NCI-H345 treated with DMSO at 0.1 percent for 48 hours (cell line): ENCODE measurements at regions not wholly inside any gene's neighbourhood (a gene's known extent, or its start where the extent isn't known, plus 50 kb on each side); places are given as distances from the start of the nearest gene placed in this dataset.

Experiments used
- DNase-seq: peaks from one replicate; lab custom pipeline; 2025; ENCODE audit not compliant: unreplicated experiment; lab: John Stamatoyannopoulos, UW

DNA sequence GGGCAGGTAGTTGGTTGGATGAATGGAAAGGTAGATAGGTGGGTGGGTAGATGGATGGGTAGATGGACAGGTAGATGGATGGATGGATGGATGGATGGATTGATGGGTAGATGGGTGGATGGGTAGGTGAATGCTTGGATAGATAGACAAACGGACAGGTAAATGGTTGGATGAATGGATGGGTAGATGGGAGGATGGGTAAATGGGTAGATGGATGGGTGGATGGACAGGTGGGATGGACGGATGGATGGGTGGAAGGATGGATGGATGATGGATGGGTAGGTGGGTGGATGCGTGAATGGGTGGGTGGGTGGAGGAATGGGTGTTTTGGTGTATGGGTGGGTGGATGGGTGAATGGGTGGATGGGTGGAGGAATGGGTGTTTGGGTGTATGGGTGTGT is 50.1 kb upstream of the ASAP2 start:
- DNase-seq, result no peak

DNA sequence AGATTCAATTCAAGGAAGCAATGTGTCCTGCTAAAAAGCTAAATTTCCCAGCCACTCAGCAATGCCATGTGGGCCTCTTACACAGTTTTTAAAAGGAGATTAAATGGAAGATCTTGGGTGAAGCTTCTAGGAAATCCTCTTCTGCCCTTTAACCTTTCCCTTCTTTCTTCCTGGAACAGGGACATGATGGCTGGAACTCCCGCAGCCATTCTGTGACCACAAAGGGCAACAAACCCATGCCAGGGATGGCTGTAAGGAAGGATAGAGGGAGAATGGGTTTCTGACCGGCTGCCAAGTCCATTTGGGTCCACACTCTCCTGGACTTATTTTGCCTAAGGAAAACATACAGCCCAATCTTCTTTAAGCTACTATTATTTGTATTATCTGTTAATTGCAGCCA is 52.6 kb upstream of the ASAP2 start:
- DNase-seq, result no peak

DNA sequence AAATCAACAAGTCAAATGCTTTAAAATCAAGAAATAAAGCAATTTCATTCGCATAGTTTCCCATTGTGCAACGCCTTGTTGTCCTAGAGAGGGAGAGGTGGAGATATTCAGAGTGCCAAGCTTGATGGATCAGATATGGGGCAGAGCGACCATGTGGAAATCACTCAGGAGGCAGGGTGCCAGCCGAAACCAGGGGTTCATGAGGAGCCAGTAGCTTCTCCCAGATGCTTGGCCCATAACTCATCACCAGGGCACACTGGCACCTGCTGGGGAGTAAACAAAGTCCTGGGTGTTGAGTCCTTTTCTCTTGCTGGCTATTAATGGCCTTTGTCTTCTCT is 53.0 kb upstream of the ASAP2 start:
- DNase-seq, result no peak

DNA sequence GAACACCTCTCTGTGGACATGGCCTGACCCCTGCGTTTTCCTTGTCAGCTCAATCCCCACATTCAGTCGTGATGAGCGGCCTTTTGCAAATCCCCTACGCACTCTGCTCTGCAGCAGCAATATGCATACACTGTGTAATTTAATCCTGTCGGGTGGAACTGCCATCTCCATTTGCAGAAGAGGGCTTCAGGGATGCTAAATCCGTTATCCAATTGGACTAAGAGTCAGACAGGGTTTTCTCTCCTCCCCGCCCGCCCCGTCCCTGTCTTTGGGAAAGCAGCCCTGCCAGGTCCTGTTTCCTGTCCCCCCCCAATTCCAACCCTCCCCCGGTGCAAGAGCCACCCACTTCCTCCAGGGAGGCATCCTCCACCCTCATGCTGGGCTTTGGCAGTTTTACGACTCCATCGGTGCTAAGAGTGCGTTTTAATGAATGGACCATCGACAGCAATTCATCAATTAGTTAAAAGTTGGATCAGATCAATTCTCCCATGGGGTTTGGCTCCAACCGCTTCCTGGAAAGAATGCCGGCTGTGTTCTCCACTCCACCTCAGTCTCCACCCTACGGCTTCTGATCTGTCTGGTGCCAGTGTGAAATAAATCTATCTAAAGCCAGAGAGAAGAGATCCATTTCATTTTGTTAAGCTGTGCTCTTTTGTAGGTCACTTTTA is 53.5 kb upstream of the ASAP2 start:
- no peak for DNase-seq

DNA sequence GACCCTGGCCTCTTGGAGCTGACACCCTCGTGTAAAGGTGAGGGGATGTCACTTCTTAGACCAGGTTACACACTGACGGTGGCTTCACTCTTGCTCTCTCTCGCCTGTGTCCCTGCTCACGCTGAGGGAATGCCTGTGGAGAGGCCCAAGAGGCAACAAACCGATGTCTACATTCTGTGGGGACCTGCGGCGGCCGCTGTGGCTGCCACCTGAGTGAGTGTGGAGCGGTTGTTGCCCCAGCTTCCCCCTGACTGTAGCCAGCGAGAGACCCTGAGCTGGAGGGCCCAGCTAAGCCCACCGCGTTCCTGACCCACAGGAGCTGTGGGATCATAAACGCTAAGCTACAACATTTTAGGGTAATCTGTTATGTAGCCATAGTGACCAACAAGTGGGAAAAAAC is 55.7 kb upstream of the ASAP2 start:
- no peak for DNase-seq

DNA sequence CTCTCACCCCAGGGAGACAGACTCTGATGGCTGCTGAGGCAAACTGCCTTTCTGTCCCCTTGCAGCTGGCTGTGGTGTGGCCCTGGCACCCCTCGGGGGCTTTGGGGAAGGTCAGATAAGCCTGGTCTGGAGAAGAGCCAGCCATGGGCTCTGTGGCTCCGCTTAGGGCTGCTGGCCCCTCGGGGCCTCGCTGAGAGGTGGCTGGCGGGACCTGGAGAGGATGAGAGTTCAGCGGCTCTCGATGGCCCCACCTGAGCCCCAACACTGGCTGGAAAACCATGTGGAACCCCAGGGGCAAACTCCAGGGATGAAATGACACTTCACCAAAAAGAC is 56.1 kb upstream of the ASAP2 start:
- DNase-seq, result no peak

DNA sequence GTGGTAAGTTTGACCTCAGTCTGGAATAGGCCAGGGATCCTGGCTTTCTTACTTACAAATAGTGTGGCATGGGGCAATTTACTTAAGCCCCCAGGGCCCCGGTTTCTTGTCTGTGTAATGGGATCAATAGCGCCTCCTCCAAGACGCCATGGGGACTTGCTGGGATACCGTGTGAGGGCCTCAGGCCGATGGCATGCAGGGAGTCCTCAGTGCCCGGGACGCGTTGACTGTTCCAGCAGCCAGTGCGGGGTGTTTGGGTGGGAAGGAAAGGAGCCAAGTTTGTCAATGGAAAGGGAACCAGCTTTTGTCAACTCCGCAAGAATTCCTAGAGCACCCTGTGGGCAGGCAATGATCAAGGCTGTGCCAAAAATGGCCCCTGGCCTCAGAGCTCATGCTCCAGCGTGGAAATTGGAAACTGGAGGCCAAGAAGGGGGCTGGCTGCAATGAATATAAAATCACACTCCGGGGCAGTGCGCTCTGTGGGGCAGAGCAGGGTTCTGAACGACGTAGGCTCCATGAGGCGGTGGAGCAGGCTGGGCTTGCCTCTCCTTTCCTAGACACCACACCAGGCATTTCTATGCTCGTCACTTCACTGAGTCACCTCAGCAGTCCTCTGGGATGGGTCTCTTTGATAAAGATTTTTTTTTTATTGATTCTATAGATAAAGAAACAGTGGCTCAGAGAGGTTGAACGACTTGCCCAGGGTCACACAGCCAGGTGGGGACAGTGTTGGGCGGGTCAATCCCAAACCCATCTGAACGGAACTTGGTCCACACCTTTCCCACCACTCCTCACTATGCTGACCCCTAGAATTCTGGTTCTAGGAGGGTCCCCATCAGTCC is 56.7 kb upstream of the ASAP2 start:
- DNase-seq, result no peak

DNA sequence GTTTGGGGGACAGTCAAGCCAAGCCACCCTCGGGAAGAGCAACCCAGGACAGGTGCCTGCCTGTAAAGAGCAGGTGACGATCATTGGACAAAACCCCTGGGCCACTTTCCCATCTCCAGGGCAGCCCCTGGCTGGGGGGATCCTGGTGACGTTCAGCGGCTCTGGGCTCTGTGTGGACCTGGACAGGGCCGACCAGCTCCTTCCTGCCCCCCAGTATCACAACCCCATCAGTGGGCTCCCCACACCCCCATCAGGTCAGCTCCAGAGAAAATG is 57.3 kb upstream of the ASAP2 start:
- DNase-seq, result no peak

DNA sequence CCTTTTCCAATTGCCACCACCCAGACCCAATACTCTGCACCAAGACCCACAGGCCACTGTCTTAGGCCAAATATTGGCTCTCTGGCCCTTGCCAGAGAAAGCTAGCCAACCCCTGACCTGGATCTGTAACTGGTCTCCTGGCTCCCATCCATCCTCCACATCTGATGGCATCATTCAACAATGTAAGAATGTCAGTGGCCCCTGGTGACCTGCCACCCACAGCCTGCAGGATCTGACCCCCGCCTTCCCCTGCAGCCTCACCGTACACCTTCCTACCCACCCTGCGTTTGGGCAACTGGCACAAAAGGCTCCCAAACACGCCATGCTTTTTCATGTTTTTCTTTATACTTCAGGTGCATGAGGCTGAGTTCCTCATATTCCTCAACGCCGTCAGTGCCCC is 60.0 kb upstream of the ASAP2 start:
- no peak for DNase-seq

DNA sequence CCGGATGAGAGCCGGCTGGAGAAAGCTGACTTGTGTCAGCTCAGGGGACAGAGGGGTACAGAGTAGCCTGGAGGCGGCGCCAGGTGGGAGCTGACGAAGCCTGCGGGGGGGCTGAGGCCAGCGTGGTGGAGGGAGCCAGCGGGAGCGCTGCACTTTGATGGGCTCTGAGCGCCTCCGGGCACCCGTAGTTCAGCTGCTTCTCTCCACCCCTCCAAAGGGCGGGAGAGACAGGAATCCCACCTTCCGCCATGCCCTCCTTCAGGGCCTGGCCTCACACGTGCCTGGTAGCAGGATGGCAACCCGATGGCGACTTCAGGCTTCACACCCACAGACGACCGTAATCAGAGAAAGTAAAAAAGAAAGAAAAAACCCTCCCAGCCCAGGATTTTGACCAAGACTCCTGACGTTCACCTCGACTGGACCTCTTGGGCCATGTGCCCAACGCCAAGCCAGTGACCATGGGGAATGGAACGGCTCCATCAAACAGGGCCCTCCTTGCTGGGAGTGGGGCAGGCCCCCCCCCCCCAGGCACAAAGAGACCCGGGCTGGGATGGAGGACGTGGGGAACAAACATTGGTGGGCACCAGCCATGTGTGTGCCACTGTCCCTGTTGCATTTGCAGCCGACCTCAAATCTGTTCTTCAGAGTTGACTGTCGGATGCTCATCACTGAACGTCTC is 60.7 kb upstream of the ASAP2 start:
- no peak for DNase-seq

DNA sequence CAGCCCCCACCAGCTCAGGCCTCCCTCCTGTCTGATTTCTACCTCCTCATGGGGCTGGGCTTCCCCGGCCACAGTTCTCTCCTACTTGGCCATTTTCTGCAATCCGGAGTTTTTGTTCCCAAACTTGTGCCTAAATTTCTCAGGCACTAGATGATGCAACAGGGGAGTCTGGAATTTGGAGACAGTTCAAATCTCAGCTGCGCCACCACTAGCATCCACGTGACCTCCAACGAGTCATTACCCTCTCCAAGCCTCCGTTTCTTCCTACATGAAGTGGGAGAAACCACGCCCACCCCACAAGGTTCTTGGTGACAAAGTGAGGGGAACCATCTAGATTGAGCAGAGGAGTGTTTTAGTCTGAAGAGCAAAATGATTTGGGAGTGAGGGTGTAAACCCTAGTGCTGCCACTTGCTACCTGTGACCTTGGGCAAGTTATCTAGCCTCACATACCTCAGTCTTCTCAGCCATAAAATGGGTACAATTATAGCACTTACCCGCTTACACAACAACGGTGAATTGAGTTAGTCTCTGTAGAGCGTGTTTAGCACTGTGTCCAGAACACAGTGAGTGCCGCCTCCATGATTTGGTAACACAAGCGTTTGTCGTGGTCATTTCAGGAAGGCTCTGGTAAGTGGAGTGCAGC is 61.4 kb upstream of the ASAP2 start:
- no peak for DNase-seq

DNA sequence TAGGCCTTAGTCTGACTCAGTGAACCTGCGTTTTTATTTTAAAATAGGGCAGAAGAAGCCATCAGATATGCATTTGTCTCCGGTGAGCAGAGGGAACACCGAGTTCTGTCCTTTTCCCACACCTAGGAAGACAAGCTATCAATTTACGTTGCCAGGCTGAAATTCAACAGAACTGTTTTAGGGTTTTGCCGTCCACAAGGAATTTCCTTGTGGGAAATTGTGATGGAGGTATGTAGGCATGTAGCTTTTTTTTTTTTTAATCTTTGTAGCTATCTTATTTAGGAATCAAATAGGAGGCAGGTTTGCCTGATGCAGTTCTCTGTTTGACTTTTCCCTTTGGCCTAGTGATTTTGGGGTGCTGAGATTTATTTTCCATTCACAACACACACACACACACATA is 62.0 kb upstream of the ASAP2 start:
- no peak for DNase-seq

DNA sequence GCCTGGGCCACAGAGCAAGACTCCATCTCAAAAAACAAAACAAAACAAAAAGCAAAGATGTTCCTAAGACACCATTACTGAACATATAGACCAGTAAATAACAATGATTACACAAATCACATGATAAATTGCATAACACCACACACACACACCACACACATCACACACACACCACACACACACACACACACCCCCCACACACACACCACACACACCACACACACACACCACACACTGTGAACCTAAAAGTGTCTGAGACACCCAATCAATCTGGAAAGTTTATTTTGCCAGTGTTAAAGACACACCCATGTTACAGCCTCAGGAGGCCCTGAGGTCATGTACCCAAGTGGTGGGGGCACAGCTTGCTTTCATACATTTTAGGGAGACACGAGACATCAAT is 62.6 kb upstream of the ASAP2 start:
- DNase-seq, result no peak

DNA sequence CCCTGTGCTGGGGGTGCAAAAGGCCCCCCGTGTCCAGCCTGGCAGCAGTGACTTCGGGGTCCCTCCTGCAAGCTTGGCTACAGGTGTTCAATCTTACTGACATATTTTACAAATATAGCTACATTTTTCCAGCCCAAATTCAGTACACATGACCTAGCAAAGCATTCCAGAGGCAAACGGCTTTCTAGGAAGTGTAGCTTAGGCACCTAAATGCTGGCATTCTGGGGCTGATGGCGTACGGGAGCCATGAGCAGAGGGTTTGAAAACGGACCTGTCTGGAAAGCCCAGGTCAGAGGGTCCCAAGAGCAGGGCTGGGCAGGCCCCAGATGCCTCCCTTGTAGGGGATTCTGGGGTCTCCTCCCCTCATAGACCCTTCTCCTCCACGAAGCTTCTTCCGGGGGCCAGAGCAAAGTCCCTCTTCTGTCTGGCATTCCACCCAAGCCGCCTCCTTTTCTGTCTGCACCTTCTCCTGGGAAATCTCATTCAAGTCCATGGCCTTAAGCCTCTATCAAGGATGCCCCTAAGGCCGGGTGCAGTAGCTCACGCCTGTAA is 63.3 kb upstream of the ASAP2 start:
- DNase-seq, result no peak

DNA sequence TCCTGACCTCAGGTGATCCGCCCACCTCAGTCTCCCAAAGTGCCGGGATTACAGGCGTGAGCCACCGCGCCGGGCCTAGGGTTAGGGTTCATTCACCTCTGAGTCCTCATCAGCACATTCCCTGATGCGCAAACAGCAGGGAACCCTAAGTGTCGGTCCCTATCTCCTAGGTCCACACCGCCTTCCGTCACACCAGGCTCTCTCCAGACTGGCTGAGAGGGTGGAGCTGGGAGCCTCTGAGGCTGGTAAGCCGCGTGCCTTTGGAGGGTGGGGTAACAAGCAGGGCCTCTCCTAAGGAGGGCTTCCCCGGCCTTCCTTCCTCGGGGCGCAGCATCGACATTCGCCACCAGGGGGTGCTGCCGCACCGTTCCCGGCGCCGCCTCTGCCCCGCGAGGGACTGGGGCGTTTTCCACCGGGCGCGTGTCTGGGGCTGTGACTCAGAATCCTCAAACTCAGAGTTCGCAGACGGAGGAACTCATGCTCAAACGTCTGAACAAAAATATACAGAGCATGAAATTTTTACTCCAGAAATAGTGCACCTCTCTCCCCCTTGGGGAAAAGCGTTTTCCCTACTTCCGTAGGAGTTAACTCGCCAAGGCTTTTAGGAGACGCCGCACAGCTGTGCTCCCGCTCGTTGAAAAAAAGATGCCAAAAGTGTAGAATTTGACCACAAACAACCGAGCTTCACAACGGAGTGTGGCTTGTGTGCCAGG is 63.9 kb upstream of the ASAP2 start:
- peak; percentile 56 for DNase-seq

DNA sequence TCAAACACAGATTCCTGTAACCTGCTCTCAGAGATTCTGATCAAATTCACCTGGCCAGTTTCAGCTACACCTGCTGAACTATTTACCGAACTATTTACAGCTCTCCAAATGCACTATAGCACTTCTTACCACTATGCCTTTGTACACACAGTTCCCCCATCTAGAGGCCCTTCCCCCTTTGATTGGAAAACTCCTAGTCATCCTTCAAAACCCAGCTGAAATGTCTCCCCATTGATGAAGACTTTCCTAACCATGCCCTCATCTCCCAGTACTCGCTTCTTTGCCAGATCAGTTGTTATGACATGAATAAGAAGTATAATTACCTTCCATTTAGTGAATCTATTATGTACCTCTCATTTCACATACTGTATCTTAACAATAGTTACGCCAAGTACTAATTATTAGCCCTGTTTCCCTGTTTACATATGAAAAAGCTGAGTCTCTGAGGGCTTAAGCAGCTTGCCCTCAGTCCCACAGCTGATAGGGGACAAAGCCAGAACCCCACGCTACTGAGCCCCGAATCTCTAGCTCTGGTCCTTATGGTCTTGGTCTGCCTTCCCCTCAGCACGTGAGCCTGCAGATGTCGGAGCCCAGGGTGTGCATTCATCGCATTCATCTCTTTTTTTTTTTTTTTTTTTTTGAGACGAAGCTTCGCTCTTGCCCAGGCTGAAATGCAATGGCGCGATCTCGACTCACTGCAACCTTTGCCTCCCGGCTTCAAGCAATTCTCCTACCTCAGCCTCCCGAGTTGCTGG is 64.7 kb upstream of the ASAP2 start:
- DNase-seq, result no peak

DNA sequence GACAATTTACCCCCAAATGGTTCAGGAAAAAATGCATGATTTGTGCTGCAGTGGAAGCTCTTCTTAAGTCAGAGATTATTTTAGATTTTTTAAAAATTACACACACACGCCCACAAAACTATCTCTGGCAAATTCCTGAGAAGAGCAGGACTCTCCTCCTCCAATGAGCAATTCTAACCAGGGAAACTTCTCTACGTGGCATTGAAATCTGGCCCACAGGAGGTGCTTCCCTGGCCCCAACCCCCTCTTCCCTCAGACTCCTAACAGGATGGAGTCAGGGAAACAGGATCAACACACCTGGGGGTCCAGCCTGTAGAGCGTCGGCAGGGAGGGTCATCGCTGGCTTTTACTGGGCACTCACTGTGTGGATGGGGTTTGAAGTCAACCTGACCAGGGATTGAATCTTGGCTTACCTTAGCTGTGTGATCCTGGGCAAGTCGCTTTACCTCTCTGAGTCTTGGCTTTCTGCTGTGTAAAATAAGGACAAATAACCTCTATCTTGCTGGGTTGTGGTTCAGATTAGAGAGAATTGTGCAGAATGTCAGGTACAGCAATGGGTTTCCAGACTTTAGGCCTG is 65.4 kb upstream of the ASAP2 start:
- no peak for DNase-seq

DNA sequence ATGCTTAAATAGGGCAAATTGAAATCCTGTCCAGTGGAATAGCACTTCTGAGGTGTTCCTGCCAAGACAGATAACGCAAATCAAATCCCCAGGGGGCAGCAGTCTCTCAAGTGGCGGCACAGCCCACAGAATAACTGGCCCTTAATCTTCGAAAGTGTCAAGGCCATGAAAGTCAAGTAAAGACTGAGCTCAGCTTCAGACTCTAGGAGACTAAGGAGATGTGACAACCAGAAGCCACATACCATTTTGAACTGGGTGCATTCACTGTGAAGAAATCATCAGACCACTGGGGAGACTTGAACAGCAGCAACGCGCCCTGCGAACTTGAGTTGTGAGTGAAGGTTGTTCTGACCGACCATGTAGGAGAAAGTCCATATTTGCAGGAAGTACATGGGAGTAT is 66.0 kb upstream of the ASAP2 start:
- DNase-seq, result no peak

DNA sequence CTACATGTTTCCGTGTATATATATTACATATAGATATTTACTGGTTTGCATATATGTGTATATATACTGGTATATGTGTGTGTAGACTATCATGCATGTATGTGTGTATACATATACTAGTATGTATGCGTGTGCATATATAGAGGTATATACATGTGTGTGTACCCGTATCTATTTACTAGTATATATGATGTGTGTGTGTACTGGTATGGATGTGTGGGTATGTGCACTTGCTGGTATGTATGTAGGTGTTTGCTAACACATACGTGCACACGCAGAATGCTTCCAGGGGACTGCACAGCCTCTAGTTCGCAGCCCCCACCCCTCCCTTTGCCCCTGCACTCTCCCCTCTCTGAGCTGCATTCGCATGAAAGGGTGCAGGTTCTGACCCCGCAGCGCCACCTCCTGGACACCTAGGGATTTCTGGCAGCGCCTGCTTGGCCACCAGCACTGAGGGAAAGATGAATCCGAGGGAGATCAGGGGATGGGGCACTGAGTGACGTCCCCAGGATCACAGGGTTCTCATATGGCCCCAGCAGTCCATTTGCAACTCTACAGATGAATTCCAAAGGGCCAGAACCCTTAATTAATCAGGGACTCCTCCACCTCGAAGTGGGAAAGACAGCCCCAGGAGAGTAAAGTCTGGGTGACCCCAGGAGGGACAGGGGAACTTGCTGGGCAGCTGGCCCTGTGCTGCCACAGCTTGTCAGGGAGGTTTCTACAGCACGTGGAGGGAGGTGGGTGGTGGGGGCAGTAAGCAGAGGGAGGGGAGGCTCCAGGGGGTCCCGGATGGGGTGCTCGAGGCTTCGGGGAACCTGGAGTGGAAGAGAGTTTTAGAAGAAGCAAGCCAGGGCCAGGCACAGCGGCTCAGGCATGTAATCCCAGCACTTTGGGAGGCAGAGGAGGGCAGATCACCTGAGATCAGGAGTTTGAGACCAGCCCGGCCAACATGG is 66.8 kb upstream of the ASAP2 start:
- DNase-seq, result peak; percentile 63
